ENCODE measurements at regions not wholly inside any gene's neighbourhood (a gene's known extent, or its start where the extent isn't known, plus 50 kb on each side); places are given as distances from the start of the nearest gene placed in this dataset.
A peak's percentile ranks its signal among the peaks of the same experiment; 100 is the strongest.
"Not testable (repeated sequence)": the region's sequence is repeated elsewhere in the genome, so short reads cannot be mapped to it uniquely, and the experiment has no call there.

DNA sequence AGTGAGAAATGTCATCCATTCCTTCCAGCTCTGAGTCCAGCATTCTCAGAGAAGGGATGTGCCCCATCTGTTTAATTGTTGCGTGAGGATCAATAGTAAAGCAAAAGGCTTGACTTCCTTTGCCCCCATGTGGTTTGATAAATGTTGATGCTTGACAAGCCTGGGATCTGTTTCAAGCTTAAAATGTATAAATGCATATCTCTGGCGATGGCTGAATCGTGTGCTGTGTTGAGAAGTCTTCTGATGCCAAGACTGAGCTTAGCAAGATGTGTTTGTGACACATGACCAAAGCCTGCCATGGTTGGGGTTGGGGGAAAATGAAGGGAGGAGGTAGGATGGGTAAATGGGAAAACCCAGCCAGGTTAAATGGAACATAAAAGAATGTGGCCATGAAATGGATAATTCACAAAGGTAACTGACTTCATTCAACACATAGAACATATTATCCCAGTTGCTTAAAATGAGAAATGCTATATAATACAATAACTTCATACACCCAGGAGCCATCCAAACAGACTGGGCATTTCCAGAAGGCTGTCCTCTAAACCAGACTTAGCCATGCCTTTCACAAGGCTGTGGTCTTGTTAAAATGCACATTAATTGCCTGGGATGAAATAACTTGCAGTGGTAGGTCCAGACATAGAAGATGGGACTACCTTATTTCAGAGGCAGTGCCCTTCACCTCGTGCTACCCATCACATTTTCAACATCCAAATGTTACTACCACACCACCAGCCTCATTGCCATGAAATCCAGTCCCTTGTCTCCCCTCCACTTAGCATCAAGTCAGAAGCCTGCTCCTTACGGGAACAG lies 147.3 kb upstream of the PDE1C start:
- no peak for DNase-seq (ENCODE audit: low read depth)
- H3K4me3 ChIP-seq (ENCODE audit: low read length): no peak overlapping the region
- TF ChIP-seq CTCF (conservative IDR thresholded peaks at IDR 0.05; ENCODE audit: low read depth, low read length): no peak

DNA sequence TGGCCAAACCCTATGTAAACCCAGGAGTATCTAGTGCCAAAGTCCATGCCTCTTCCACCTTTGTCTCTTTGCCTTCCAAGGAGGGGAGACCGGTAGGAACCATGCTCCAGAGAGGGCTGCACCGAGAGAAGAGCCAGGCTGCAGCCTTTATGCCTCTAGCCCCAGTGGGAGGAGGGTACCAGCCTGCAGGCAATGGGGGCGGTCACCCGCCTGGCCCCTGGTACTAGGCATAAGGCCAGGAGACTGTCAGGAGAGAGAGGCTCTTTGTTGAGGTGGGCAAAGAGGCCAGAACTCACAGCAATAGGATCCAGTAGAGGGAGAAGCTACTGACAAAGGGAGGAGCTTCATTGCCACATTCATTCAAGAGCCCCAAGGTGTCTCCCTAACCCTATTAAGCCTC lies 146.6 kb upstream of the PDE1C start:
- H3K4me3 ChIP-seq (ENCODE audit: low read length): no peak overlapping the region
- no peak for DNase-seq (ENCODE audit: low read depth)
- no peak for TF ChIP-seq CTCF (conservative IDR thresholded peaks at IDR 0.05; ENCODE audit: low read depth, low read length)

DNA sequence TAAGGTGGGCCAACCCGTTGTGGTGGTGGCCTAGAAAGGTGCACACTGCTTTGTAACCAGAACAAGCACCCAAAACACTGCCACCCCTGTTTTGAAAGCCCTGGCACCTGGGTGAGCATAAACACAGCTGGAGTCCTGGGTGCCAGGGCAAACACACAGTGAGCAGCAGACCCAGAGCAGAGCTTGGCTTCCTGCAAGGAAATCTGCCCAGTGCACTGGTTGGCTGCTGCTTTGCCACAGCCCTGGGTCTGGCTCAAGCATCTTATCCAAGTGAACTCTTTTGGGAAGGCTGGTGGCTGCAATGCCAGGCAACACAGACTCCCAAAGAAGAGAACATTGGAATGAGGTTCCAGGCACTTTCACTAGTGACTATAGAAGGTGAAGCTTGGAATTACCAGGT lies 145.5 kb upstream of the PDE1C start:
- TF ChIP-seq CTCF (conservative IDR thresholded peaks at IDR 0.05; ENCODE audit: low read depth, low read length): no peak

GRCh38 chr7:32214913-32215312 lies 144.7 kb upstream of the PDE1C start:
- no peak for DNase-seq (ENCODE audit: low read depth)
- no peak overlapping the region for H3K4me3 ChIP-seq (ENCODE audit: low read length)
- no peak for TF ChIP-seq CTCF (conservative IDR thresholded peaks at IDR 0.05; ENCODE audit: low read depth, low read length)

More for the DNA sequence above, 145.5 kb upstream of the PDE1C start:
- no peak for DNase-seq (ENCODE audit: low read depth)
- H3K4me3 ChIP-seq (ENCODE audit: low read length): no peak overlapping the region

- no peak for TF ChIP-seq CTCF (conservative IDR thresholded peaks at IDR 0.05; ENCODE audit: low read depth, low read length)
- no peak overlapping the region for H3K4me3 ChIP-seq (ENCODE audit: low read length)
- DNase-seq (ENCODE audit: low read depth): no peak
These were observed 142.1 kb upstream of the PDE1C start for GRCh38 chr7:32212321-32212720.

DNA sequence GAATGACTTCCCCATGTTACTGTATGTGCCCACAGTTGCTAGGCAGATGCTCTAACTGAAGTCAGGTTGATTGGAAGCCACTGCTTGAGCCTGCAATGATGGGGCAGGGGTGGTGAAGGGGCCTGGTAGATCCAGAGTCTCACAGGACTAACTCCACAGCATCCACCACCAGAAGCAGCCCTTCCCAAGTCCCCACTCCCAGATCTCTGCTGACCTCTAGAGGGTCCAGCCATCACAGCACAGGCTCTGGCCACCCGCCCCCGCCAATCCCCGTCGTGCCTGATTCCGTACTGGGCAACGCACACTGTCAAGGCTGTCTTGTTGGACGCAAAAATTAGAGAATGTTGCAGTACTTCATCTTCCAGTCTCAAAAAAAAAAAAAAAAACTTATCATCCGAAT lies 136.8 kb upstream of the PDE1C start:
- TF ChIP-seq CTCF (conservative IDR thresholded peaks at IDR 0.05; ENCODE audit: low read depth, low read length): peak; percentile 59

DNA sequence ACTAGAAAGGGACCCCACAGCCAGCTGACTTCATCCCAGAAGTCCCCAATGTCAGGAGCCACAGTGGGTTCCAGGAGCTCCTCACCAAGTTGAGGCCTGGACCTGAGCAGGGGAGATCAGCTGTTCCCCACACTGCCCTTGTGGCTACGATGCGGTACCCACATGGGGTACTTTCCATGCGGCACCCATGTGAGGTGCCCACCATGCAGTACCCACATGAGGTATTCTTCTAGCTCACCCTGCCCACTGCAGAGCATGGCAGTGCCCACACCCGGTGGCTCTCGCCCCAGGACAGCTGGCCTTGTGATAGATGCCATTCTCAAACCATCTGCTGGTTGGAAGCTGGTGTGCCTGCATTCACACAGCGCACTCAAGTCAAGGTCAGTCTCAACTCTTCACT lies 136.3 kb upstream of the PDE1C start:
- no peak overlapping the region for H3K4me3 ChIP-seq (ENCODE audit: low read length)
- DNase-seq (ENCODE audit: low read depth): no peak
- no peak for TF ChIP-seq CTCF (conservative IDR thresholded peaks at IDR 0.05; ENCODE audit: low read depth, low read length)

More for the DNA sequence above, 136.8 kb upstream of the PDE1C start:
- H3K4me3 ChIP-seq (ENCODE audit: low read length): no peak overlapping the region
- no peak for DNase-seq (ENCODE audit: low read depth)

- H3K4me3 ChIP-seq (ENCODE audit: low read length); DNase-seq (ENCODE audit: low read depth): not testable (repeated sequence)
These were observed 135.2 kb upstream of the PDE1C start for GRCh38 chr7:32205298-32205824.

All from retinal pigment epithelial cell (primary cell).